GM12865 (cell line): ENCODE measurements at regions not wholly inside any gene's neighbourhood (a gene's known extent, or its start where the extent isn't known, plus 50 kb on each side); places are given as distances from the start of the nearest gene placed in this dataset.

ENCODE experiments used
- DNase-seq: peaks from one replicate; pipeline ENCODE4 v3.0.0; 2010; ENCODE audit warnings: low read depth
- H3K4me3 ChIP-seq: 2 replicates; pipeline ENCODE4 v1.5.1; 2011; ENCODE audit warnings: mild to moderate bottlenecking, low read depth, low read length, control low read depth
- TF ChIP-seq, protein P1 (sequence below): IDR thresholded peaks from 2 replicates; pipeline ENCODE4 v1.5.1; 2011; ENCODE audit warnings: low read length, control low read depth, low read depth, inconsistent platforms; ENCODE audit not compliant: insufficient read depth; ENCODE audit errors: missing control alignments

DNA sequence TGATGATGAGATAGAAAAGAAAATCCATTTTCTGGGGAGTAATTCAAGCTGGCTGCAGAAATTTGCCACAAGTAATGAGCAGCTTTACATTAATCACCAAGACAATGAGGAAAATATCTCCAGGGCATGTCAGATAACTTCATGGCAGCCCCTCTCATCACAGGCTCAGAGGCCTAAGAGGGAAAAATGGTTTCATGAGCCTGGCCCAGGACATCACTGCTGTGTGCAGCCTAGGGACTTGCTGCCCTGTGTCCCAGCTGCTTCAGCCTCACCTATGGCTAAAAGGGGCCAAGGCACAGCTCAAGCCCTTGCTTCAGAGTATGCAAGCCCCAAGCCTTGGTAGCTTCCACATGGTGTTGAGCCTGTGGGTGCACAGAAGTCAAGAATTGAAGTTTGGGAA lies 161.7 kb downstream of the OPA1 start:
- TF ChIP-seq, protein P1, sequence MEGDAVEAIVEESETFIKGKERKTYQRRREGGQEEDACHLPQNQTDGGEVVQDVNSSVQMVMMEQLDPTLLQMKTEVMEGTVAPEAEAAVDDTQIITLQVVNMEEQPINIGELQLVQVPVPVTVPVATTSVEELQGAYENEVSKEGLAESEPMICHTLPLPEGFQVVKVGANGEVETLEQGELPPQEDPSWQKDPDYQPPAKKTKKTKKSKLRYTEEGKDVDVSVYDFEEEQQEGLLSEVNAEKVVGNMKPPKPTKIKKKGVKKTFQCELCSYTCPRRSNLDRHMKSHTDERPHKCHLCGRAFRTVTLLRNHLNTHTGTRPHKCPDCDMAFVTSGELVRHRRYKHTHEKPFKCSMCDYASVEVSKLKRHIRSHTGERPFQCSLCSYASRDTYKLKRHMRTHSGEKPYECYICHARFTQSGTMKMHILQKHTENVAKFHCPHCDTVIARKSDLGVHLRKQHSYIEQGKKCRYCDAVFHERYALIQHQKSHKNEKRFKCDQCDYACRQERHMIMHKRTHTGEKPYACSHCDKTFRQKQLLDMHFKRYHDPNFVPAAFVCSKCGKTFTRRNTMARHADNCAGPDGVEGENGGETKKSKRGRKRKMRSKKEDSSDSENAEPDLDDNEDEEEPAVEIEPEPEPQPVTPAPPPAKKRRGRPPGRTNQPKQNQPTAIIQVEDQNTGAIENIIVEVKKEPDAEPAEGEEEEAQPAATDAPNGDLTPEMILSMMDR: no peak
- H3K4me3 ChIP-seq: no peak overlapping the region
- DNase-seq: no peak

DNA sequence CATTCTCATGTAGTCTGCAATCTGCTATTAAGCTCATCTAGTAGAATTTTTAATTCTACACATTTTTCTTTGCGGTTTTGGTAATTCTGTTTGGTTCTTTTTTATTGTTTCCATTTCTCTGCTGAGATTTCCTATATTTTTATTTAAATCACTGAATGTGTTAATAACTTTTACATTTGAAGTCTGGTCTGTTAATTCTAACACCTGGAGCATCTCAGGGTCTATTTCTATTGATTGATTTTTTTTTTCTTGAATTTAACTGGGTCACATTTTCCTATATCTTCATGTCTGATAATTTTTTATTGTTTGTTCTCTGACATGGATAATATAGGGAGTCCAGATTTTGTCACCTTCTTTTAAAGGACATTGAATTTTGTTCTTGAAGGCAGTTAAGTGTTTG lies 163.5 kb downstream of the OPA1 start:
- TF ChIP-seq, protein P1: no peak
- no peak overlapping the region for H3K4me3 ChIP-seq

DNA sequence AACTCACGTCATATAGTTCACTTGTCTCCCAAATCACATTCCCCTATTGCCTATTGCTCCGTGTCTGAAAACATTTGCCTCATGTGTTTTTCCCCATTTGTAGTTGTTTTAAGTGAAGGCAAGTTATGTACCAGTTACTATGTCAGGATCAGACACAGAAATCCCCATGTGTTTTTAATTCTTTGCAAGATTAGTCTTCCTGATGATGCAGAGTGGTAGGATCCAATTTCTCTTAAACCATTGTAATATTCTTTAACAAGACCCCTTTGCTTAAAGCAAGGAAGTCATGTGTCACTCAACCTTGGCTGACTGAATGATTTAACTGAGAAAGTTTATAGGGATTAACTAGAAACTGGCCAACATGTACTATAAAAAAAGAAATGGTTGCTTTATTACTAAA lies 164.4 kb downstream of the OPA1 start:
- TF ChIP-seq, protein P1: no peak
- H3K4me3 ChIP-seq: no peak overlapping the region
- no peak for DNase-seq

More for the DNA sequence above, 163.5 kb downstream of the OPA1 start:
- DNase-seq: no peak

DNA sequence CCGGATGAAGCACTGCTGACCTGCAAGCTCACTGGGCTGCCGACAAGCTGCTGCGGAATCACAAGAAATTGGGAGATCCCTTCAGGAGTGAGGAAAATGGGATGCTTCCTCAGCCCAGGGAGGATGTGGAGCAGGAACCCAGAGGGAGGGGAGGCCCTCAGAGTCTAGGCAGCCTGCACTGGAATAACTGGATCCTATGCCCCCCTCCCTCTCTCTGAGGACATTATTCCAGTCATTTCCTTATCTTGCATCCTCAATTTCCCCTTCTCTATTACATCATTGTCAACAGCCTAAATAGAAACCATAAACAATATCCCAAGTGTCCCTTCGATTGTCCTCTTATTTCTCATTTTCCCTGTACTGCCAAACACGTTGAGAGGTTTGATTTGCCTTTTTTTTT lies 169.0 kb downstream of the OPA1 start:
- DNase-seq: no peak
- no peak overlapping the region for H3K4me3 ChIP-seq
- TF ChIP-seq, protein P1: no peak

DNA sequence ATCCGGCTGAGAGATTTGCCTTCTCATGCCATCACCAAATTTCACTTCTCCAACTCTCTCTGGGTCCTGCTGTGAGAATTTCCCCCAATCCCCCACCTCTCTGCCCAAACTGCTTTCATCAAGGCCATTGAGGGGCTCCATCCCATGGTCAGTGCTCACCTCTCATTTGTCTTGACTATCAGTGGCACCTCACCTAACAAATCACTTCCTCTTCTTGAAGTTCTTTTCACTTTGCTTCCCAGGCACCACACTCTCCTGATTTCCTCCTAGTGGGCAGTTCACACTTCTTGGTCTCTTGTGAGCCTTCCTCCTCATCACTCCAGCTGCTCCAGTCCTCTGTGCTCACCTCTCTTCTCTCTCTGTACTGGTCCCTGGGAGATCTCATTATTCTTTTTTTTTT lies 169.6 kb downstream of the OPA1 start:
- TF ChIP-seq, protein P1: no peak
- H3K4me3 ChIP-seq: no peak overlapping the region
- DNase-seq: no peak

DNA sequence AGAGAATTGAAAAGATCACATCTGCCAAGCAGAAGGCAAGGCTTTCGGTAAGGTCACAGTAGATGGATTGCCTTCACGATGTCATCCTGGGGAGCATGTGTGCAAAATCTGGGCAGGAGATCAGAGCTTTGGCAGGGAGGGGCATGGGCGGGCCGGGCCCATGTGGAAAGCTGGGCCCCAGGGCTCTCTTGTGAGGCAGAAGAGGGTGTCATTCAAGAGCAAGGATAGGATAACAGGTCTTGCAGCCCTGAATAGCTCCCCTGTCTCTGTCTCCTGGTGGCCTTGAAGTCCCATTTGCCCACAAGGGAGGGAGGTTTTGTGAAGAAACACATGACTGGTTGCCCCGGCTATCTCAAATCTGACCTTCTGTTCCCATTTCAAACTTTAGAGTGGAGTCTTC lies 172.0 kb downstream of the OPA1 start:
- H3K4me3 ChIP-seq: no peak overlapping the region
- TF ChIP-seq, protein P1: no peak

DNA sequence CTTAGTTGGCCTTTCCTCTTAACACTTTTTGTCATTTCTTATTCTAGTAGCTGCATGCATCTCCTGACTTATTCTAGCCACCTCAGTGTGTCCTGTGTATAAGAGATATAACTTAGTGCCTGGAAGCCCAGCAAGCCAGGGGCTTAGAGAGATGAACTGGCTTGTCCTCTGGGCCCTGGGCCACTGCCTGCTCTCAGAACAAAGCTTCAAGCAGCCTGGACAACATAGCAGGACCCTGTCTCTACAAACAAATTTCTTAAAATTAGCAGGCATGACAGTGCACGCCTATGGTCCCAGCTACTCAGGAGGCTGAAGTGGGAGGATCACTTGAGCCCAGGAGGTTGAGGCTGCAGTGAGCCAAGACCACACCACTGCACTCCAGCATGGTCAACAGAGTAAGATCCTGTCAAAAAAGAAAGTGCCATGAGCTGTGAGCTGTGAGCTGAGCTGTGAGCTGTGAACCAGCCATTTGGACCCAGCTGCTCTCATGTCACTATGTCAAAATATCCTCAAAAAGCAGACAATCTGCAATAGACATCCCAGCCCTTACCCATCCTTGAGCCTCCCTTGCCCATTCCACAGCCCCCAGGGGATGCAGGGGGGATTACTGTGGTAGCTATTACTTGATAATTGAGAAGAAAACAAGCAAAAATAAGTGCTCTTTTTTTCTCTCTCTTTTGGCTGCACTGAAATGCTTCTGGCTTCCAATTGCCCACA lies 174.5 kb downstream of the OPA1 start:
- TF ChIP-seq, protein P1: no peak
- H3K4me3 ChIP-seq: no peak overlapping the region
- no peak for DNase-seq

More for the DNA sequence above, 172.0 kb downstream of the OPA1 start:
- DNase-seq: no peak
